ENCODE measurements at regions not wholly inside any gene's neighbourhood (a gene's known extent, or its start where the extent isn't known, plus 50 kb on each side); places are given as distances from the start of the nearest gene placed in this dataset.
"Not testable (repeated sequence)": the region's sequence is repeated elsewhere in the genome, so short reads cannot be mapped to it uniquely, and the experiment has no call there.

DNA sequence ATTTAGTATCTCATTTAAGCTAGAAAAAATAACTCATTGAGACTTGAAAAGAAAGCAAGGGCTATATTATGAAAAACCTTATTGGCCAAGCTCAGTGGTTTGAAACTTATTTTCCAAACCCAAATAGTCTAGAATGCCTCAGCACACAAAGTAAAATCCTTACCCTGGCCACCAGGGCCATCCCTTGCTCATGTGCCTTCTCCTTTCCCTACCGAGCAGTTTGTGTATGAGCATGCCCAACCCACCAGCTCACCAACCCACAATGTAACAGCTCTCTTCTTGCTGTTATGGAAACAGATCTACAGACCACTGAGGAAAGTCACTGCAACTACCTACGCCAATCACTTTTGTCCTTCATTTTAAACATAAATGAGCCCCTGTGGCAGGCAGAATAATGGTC lies 79.6 kb upstream of the CARMIL1 start:
- no peaks in the 10 kb centered on the region for H3K27me3 ChIP-seq (ENCODE audit: low read depth)

DNA sequence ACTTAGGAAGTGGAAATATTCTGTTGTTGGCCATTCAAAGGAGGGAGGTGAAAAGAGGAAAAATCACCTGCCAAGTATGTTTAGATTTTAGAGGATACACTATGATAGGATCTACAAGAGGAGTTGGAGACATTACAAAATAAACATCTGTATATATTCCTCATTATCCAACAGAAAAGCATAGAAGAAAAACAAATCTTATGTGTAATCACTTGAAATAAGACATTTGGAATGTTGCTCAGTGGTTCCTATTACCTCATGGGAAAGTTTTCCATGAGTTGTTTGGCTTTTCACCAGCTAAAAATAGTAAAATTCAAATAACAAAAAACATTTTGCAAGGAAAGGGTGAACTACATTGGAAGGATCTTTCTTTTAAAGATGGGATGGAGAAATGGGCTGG lies 76.7 kb upstream of the CARMIL1 start:
- DNase-seq, result no peak
- no peaks in the 10 kb centered on the region for H3K27me3 ChIP-seq (ENCODE audit: low read depth)
- intact Hi-C loops (cut with micrococcal nuclease), result no loop called here
- peaks cover 19% of the 10 kb centered on the region for H3K9me3 ChIP-seq (replicated peaks)
- no peaks in the 10 kb centered on the region for H3K4me1 ChIP-seq
- TF ChIP-seq, protein P1, sequence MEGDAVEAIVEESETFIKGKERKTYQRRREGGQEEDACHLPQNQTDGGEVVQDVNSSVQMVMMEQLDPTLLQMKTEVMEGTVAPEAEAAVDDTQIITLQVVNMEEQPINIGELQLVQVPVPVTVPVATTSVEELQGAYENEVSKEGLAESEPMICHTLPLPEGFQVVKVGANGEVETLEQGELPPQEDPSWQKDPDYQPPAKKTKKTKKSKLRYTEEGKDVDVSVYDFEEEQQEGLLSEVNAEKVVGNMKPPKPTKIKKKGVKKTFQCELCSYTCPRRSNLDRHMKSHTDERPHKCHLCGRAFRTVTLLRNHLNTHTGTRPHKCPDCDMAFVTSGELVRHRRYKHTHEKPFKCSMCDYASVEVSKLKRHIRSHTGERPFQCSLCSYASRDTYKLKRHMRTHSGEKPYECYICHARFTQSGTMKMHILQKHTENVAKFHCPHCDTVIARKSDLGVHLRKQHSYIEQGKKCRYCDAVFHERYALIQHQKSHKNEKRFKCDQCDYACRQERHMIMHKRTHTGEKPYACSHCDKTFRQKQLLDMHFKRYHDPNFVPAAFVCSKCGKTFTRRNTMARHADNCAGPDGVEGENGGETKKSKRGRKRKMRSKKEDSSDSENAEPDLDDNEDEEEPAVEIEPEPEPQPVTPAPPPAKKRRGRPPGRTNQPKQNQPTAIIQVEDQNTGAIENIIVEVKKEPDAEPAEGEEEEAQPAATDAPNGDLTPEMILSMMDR (IDR thresholded peaks at IDR 0.05; ENCODE audit: borderline replicate concordance), result no peak
- peak overlapping the region; percentile 33 for H3K27ac ChIP-seq (replicated peaks)
- no peak overlapping the region for H3K4me3 ChIP-seq
- no peaks in the 10 kb centered on the region for H3K36me3 ChIP-seq

More for the DNA sequence above, 79.6 kb upstream of the CARMIL1 start:
- intact Hi-C loops (cut with micrococcal nuclease), result loop anchor here (10.0 kb wide), 1 partner anchor 65 kb away; no protein-coding TSS in a partner anchor
- H3K36me3 ChIP-seq, result no peaks in the 10 kb centered on the region
- H3K4me3 ChIP-seq, result no peak overlapping the region
- H3K4me1 ChIP-seq, result no peaks in the 10 kb centered on the region
- TF ChIP-seq, protein P1 (IDR thresholded peaks at IDR 0.05; ENCODE audit: borderline replicate concordance), result no peak
- H3K9me3 ChIP-seq (replicated peaks), result peaks cover 3% of the 10 kb centered on the region
- no peak overlapping the region for H3K27ac ChIP-seq (replicated peaks)
- no peak for DNase-seq

GRCh38 chr6:25205629-25206028 lies 73.5 kb upstream of the CARMIL1 start:
- Histone ChIP-seq H3K27ac (replicated peaks) (no peak overlapping the region), H3K27me3 (ENCODE audit: low read depth) (no peaks in the 10 kb centered on the region), H3K36me3 (no peaks in the 10 kb centered on the region), H3K9me3 (replicated peaks) (peaks cover 28% of the 10 kb centered on the region), H3K4me3 (no peak overlapping the region), H3K4me1 (no peaks in the 10 kb centered on the region)
- DNase-seq, result no peak
- TF ChIP-seq, protein P1 (IDR thresholded peaks at IDR 0.05; ENCODE audit: borderline replicate concordance), result no peak
- intact Hi-C loops (cut with micrococcal nuclease), result no loop called here

- H3K4me3 ChIP-seq; H3K27me3 ChIP-seq (ENCODE audit: low read depth); H3K36me3 ChIP-seq; H3K27ac ChIP-seq (replicated peaks); intact Hi-C loops (cut with micrococcal nuclease); DNase-seq; H3K4me1 ChIP-seq: not testable (repeated sequence)
- peaks cover 32% of the 10 kb centered on the region for H3K9me3 ChIP-seq (replicated peaks)
These were observed 71.6 kb upstream of the CARMIL1 start for GRCh38 chr6:25207453-25208155.

- H3K36me3 ChIP-seq, result no peaks in the 10 kb centered on the region
- peaks cover 4% of the 10 kb centered on the region for H3K9me3 ChIP-seq (replicated peaks)
- TF ChIP-seq, protein P1 (IDR thresholded peaks at IDR 0.05; ENCODE audit: borderline replicate concordance), result no peak
- H3K27me3 ChIP-seq (ENCODE audit: low read depth), result no peaks in the 10 kb centered on the region
- no peak overlapping the region for H3K27ac ChIP-seq (replicated peaks)
- intact Hi-C loops (cut with micrococcal nuclease), result no loop called here
- no peak overlapping the region for H3K4me3 ChIP-seq
- DNase-seq, result no peak
- peaks cover 17% of the 10 kb centered on the region for H3K4me1 ChIP-seq
These were observed 63.3 kb upstream of the CARMIL1 start for GRCh38 chr6:25215881-25216280.

GRCh38 chr6:25217302-25217701 lies 61.9 kb upstream of the CARMIL1 start:
- no peak overlapping the region for H3K4me3 ChIP-seq
- H3K36me3 ChIP-seq, result no peaks in the 10 kb centered on the region
- DNase-seq, result no peak
- peaks cover 21% of the 10 kb centered on the region for H3K4me1 ChIP-seq
- H3K9me3 ChIP-seq (replicated peaks), result no peaks in the 10 kb centered on the region
- TF ChIP-seq, protein P1 (IDR thresholded peaks at IDR 0.05; ENCODE audit: borderline replicate concordance), result no peak
- no peaks in the 10 kb centered on the region for H3K27me3 ChIP-seq (ENCODE audit: low read depth)
- intact Hi-C loops (cut with micrococcal nuclease), result no loop called here
- H3K27ac ChIP-seq (replicated peaks), result no peak overlapping the region

Measured in left ventricle myocardium inferior (tissue), 1 donor.